NCI-H146 treated with DMSO at 0.1 percent for 48 hours (cell line): ENCODE measurements at regions not wholly inside any gene's neighbourhood (a gene's known extent, or its start where the extent isn't known, plus 50 kb on each side); places are given as distances from the start of the nearest gene placed in this dataset.
"Not testable (repeated sequence)": the region's sequence is repeated elsewhere in the genome, so short reads cannot be mapped to it uniquely, and the experiment has no call there.

Experiments
- DNase-seq: peaks from one replicate; lab custom pipeline; 2025; ENCODE audit not compliant: unreplicated experiment; lab: John Stamatoyannopoulos, UW

GRCh38 chr6:20023549-20024315 lies 186.6 kb downstream of the ID4 start:
- not testable (repeated sequence) for DNase-seq

DNA sequence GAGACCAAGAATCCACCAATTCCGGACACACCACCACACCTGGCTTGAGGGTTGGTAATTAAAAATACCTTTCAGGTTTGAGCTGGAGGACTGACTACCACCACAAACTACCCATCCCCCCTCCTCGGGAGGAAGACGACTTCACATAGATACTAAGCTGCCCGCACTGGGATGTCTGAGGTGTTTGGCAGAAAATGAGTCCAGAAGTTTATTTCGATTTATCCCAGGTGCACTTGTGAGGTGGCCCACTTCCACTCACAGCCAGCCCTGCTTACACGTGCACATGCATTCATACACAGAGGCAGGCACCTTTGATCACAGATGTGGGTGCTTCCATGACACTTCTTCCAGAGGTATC lies 187.1 kb downstream of the ID4 start:
- DNase-seq: no peak

DNA sequence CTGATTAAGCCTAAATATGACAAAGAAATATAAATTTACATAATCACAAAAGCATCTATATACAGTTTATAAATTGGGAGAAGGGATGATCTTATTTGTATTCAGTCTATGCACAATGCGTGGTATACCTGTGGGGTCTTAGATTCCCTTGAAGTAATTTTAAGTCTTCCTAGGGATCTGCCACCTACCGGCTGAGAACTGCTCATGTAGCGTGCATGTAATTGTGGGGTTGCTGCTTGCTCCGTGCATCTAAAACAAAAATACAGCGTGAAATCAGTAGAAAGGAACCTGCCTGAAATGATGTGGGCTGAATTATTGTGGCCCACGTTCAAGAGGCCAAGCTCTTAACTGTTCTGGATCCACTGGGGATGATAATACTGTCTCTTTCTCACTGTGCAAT lies 187.3 kb downstream of the MBOAT1 start:
- DNase-seq: no peak

DNA sequence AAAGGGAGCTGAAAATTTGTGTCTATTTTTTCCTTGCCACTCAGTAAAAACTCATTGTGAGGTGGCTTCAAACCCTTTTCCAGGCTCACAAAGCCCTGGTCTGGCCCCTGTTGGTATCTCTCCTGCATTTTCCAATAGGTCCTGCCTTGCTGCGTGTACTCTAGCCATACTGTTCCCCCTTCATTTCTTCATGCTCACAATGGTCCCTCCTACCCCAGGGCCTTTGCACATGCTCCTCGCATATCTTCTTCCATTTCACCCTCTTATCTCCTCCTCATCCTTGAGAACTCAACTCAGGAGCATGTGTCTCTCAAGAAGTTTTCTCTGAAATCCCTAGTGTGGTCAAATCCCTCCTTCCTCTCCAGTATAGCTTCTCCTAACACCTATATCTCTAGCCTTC lies 186.6 kb downstream of the MBOAT1 start:
- no peak for DNase-seq

DNA sequence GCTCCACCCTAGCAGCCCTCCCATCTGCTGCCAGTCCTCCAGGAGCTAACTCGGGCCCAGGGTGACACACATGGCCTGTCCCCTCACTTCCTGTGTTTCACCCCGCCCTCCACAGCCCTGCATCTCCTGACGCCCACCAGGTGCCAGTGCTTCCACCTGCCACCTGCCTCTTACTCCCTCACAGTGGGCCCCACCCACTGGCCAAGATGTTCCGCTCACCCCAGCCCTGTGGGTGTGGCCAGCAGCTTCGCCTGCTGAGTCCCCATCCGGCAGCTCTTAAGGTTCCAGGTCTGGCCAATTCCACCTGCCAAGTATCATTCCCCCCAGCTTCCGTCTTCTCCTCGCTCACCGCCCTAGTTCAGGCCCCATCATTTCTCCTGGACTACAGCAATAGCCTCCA lies 184.1 kb downstream of the MBOAT1 start:
- peak; percentile 92 for DNase-seq

GRCh38 chr6:20028562-20028961 lies 183.7 kb downstream of the MBOAT1 start:
- DNase-seq: no peak

- no peak for DNase-seq
Measured at GRCh38 chr6:20029979-20030378, 182.3 kb downstream of the MBOAT1 start.

GRCh38 chr6:20031342-20031741 lies 180.9 kb downstream of the MBOAT1 start:
- DNase-seq: no peak

DNA sequence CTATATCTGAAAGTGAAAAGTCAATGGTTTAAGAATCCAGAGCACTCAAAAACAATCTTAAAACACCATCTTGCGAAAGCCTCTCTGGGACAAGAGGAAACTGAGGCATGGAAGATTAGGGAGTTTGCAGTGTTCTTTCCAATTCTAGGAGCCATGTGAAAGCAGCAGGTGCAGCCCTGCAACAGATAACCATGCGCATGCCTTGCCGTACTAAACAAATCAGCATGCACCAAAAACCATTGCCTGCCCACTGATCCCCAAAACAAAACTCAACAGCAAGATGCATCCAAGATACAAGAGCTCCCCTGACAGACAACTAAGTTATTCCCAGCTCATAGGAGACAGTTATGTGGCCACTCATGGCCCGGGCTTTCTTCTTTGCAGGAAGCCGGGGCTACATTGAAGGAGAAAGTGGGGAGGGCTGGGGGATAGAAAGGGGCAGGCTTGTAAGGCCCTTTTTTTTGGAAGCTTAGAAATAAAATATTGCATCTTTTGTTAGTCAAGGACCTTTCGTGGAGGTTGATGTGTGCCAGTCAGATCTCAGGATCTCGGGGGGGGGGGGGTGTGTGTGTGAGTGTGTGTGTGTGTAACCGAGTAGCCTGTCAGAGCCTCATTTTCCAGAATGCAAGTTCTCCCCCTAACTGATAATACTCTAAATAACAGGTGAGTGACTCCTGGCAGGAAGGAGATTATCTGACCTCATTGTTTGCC lies 178.4 kb downstream of the MBOAT1 start:
- no peak for DNase-seq

DNA sequence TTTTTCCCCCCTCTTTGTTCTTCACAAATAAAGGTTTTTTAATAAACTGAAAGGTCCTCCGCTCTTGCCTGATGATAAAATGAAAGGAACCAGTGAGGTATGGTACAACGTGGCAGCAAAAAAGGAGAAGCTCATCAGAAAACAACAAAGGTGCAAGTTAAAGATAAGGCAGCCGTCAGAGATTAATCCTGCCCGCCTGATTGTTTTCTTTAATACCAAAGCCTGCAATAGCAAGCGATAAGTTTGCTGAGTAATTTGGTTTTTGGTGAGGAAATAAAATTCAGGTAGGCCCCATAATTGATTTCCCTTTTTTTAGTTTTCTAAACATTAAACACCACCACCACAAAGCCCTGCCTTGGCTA lies 177.9 kb downstream of the MBOAT1 start:
- peak; percentile 99 for DNase-seq

DNA sequence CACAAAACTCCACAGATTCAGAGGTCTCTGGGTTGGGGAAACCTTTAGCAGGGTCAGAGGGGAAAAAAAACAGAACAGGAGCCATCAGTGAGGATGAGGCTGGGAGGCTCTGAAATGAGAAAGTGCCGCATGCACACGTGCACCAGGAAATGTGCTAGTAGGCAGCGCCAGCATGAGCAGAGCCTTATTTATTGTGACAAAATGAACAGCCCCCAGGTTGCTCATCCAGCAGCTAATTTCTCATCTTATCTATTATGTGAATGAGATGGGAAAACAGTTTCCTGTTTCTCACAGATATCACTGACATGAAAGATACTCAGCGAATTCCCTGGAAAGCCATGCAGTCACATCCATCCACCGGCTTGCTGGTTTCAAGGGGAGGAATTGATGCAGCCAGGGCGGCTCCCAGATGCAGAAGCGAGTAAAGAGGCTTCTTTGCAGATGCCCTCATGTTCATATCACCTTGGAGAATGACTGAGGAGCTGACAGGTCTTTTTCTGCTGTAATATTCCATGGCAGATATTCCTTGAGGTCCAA lies 176.1 kb downstream of the MBOAT1 start:
- DNase-seq: peak; percentile 24

DNA sequence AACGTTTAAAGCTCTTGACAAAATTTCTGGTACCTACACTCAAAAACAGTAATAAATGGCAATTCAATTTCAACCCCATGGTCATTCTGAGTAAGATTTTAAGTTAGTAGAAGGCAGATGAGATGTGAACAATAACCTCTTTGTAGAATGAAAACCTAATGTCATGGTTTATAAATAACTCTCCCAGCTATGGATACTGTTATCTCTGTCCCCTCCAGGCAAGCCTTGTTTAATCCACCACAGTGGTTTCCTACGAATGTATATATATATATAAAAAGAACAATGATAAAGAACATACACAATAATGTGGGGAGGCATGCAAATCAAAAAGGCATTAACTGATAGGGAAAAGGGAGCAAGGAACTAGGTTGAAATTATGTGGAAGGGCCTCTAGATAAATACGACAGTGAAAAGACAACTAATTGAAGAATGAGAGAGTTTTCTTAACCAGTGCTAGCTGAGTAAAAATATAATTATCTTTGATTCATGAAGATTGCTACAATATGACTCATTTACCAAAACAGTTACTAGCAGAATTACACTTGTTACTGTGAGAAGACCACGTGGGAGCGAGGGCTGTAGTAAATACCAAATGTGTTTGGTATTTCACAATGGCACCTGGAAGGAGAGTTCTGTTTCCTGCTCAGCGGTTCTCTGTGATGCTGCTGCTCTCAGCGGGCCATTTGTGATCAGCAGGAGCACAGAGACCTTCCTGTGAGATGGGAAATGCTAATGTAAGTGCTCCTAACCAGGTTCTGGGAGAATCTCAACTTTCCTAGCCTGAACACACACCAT lies 173.7 kb downstream of the MBOAT1 start:
- DNase-seq: no peak

- DNase-seq: no peak
Measured at GRCh38 chr6:20044883-20045282, 167.4 kb downstream of the MBOAT1 start.
